Hepatocyte (in vitro differentiated cells): ENCODE measurements at regions not wholly inside any gene's neighbourhood (a gene's known extent, or its start where the extent isn't known, plus 50 kb on each side); places are given as distances from the start of the nearest gene placed in this dataset. TPM values are rescaled to one million over a fixed set of nuclear protein-coding genes. Genes with fewer than 3 reads are reported as not detected.

Experiments used
- DNase-seq: peaks from one replicate; pipeline ENCODE4 v3.0.0-alpha.2; 2016; ENCODE audit warnings: low spot score
- H2AFZ ChIP-seq: fragments of 200-600 bp; sonication (generic); 2 replicates; pipeline ENCODE4 v1.6.0; 2016; ENCODE audit warnings: antibody characterized with exemption, mild to moderate bottlenecking
- H3K27ac ChIP-seq: fragments of 200-600 bp; sonication (generic); 2 replicates; pipeline ENCODE4 v1.5.1; 2016; ENCODE audit warnings: mild to moderate bottlenecking
- H3K27me3 ChIP-seq: fragments of 200-600 bp; sonication (generic); 2 replicates; pipeline ENCODE4 v1.6.1; 2016
- H3K36me3 ChIP-seq: fragments of 200-600 bp; sonication (generic); replicated peaks from 2 replicates; pipeline ENCODE4 v1.5.1; 2016; ENCODE audit warnings: low read depth; ENCODE audit not compliant: insufficient read depth
- H3K4me1 ChIP-seq: fragments of 200-600 bp; sonication (generic); 2 replicates; pipeline ENCODE4 v1.5.1; 2016; ENCODE audit warnings: mild to moderate bottlenecking, moderate library complexity; ENCODE audit not compliant: insufficient read depth
- H3K4me2 ChIP-seq: fragments of 200-600 bp; sonication (generic); 2 replicates; pipeline ENCODE4 v1.6.0; 2016
- H3K4me3 ChIP-seq: fragments of 200-600 bp; sonication (generic); 2 replicates; pipeline ENCODE4 v1.5.1; 2016; ENCODE audit warnings: mild to moderate bottlenecking
- H3K79me2 ChIP-seq: fragments of 200-600 bp; sonication (generic); 2 replicates; pipeline ENCODE4 v1.6.0; 2017; ENCODE audit warnings: mild to moderate bottlenecking
- H3K9me2 ChIP-seq: fragments of 200-600 bp; sonication (generic); replicated peaks from 2 replicates; pipeline ENCODE4 v1.6.0; 2017; ENCODE audit warnings: mild to moderate bottlenecking; ENCODE audit not compliant: insufficient read depth
- H3K9me3 ChIP-seq: fragments of 200-600 bp; sonication (generic); 2 replicates; pipeline ENCODE4 v1.5.1; 2016; ENCODE audit warnings: low read depth, mild to moderate bottlenecking
- H4K20me1 ChIP-seq: fragments of 200-600 bp; sonication (generic); 2 replicates; pipeline ENCODE4 v1.6.0; 2016; ENCODE audit warnings: mild to moderate bottlenecking; ENCODE audit not compliant: insufficient read depth, poor library complexity, severe bottlenecking
- CTCF ChIP-seq: fragments of 200-600 bp; sonication (generic); IDR thresholded peaks from 2 replicates; pipeline ENCODE4 v1.5.1; 2016; ENCODE audit warnings: antibody characterized with exemption, mild to moderate bottlenecking; ENCODE audit not compliant: poor library complexity
- EZH2 ChIP-seq: fragments of 200-600 bp; sonication (generic); IDR thresholded peaks from 2 replicates; pipeline ENCODE4 v1.6.1; 2016; ENCODE audit warnings: antibody characterized with exemption, mild to moderate bottlenecking, borderline replicate concordance
- EZH2phosphoT487 ChIP-seq: fragments of 200-600 bp; sonication (generic); IDR thresholded peaks from one replicate; pipeline ENCODE4 v1.6.1; 2018; ENCODE audit warnings: antibody characterized with exemption, mild to moderate bottlenecking, low read depth, moderate library complexity; ENCODE audit not compliant: unreplicated experiment, severe bottlenecking
- WGBS: methylation state at CpG from one replicate; pipeline ENCODE4 v1.1.6; 2016; ENCODE audit warnings: low lambda C conversion rate; ENCODE audit errors: missing lambda C conversion rate; 5-methylcytosine and 5-hydroxymethylcytosine counted together
- small RNA-seq: library from RNA; depleted of rRNA; stranded (forward); fragments of <200 nt; gene quantifications from one replicate; pipeline ENCODE3, GENCODE V24; 2014

GRCh38 chr12:31778687-31779086 lies 49.9 kb upstream of the AMN1 start:
- Histone ChIP-seq H2AFZ (no peak overlapping the region), H3K9me3 (no peaks in the 10 kb centered on the region), H3K4me3 (no peak overlapping the region), H3K79me2 (no peaks in the 10 kb centered on the region), H3K27ac (no peak overlapping the region), H4K20me1 (no peaks in the 10 kb centered on the region), H3K9me2 (no peaks in the 10 kb centered on the region), H3K4me1 (no peaks in the 10 kb centered on the region), H3K27me3 (no peaks in the 10 kb centered on the region), H3K4me2 (no peak overlapping the region), H3K36me3 (no peaks in the 10 kb centered on the region)
- 92% methylated on average over 5 of the region's 5 CpGs for WGBS
- TF ChIP-seq EZH2phosphoT487 (no peak), EZH2 (no peak), CTCF (no peak)
- DNase-seq = no peak

Small RNA genes in the stretch of these regions (small RNA-seq; reads per million reads assigned to genes)
- gene RF00402 (not detected), gene RNU6-1069P (not detected)
